ENCODE measurements at regions not wholly inside any gene's neighbourhood (a gene's known extent, or its start where the extent isn't known, plus 50 kb on each side); places are given as distances from the start of the nearest gene placed in this dataset.

GRCh38 chr14:42090122-42090521 is 483.4 kb downstream of the LRFN5 start:
- TF ChIP-seq, protein P1, sequence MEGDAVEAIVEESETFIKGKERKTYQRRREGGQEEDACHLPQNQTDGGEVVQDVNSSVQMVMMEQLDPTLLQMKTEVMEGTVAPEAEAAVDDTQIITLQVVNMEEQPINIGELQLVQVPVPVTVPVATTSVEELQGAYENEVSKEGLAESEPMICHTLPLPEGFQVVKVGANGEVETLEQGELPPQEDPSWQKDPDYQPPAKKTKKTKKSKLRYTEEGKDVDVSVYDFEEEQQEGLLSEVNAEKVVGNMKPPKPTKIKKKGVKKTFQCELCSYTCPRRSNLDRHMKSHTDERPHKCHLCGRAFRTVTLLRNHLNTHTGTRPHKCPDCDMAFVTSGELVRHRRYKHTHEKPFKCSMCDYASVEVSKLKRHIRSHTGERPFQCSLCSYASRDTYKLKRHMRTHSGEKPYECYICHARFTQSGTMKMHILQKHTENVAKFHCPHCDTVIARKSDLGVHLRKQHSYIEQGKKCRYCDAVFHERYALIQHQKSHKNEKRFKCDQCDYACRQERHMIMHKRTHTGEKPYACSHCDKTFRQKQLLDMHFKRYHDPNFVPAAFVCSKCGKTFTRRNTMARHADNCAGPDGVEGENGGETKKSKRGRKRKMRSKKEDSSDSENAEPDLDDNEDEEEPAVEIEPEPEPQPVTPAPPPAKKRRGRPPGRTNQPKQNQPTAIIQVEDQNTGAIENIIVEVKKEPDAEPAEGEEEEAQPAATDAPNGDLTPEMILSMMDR (IDR thresholded peaks at IDR 0.05) = no peak
- no peak for TF ChIP-seq POLR2AphosphoS5 (IDR thresholded peaks at IDR 0.05; ENCODE audit: low read depth, low read length)

Measured in SK-N-SH (cell line).